ENCODE measurements at regions not wholly inside any gene's neighbourhood (a gene's known extent, or its start where the extent isn't known, plus 50 kb on each side); places are given as distances from the start of the nearest gene placed in this dataset.

- TF ChIP-seq CTCF (IDR thresholded peaks at IDR 0.05), result no peak
- TF ChIP-seq POLR2AphosphoS5 (IDR thresholded peaks at IDR 0.05), result no peak
- TF ChIP-seq EP300 (IDR thresholded peaks at IDR 0.05), result no peak
These were observed 129.3 kb upstream of the OSMR start for GRCh38 chr5:38716516-38716915.
